Fibroblast of lung (primary cell): ENCODE measurements at regions not wholly inside any gene's neighbourhood (a gene's known extent, or its start where the extent isn't known, plus 50 kb on each side); places are given as distances from the start of the nearest gene placed in this dataset.

Source experiments
- EZH2 ChIP-seq: IDR thresholded peaks from 2 replicates; pipeline ENCODE4 v1.5.1; 2012; ENCODE audit warnings: low read length, control low read depth, mild to moderate bottlenecking; ENCODE audit errors: missing control alignments
- TF ChIP-seq, protein P1 (sequence below), 2 donors: IDR thresholded peaks in 1 of 2; conservative IDR thresholded peaks in 1 of 2; 1 replicate in 1 of 2; 2 replicates in 1 of 2; pipeline ENCODE4 v1.5.1; 2011 to 2012; ENCODE audit warnings: low read length in 2 of 2, control low read depth in 1 of 2, inconsistent platforms in 1 of 2, low read depth in 1 of 2, mild to moderate bottlenecking in 1 of 2

DNA sequence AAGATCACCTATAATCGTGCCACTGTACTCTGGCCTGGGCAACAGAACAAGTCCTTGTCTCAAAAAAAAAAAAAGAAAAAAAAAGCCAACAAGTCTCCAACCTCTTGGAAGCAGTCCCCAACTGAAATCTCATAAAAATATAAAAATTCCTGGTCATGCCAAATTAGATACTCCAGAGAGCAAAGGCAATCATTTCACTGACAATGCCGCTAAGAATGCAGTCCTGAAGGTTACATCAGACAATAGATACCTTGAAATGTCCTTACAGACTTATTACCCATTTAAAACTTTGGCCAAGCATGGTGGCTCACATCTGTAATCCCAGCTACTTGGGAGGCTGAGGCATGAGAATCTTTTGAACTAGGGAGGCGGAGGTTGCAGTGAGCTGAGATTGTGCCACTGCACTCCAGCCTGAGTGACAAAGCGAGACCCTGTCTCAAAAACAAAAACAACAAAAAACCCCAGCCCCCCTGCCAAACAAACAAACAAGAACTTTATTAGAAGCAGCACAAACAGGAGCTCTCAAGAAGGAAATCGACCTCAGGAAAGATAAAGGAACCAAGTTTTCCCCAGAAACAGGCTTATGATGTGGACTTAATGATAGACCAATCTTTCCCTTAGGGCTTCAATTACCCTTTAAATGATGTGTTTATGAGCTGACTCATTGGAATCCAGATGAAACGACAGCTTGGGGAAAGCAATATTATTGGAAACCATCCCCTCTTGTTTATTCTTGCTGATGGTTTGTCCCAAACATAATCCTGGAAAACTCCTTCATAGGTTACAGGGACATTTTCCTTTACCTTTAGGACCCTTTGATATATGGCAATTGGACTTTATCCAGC, 53.1 kb upstream of the XCR1 start:
- TF ChIP-seq, protein P1, sequence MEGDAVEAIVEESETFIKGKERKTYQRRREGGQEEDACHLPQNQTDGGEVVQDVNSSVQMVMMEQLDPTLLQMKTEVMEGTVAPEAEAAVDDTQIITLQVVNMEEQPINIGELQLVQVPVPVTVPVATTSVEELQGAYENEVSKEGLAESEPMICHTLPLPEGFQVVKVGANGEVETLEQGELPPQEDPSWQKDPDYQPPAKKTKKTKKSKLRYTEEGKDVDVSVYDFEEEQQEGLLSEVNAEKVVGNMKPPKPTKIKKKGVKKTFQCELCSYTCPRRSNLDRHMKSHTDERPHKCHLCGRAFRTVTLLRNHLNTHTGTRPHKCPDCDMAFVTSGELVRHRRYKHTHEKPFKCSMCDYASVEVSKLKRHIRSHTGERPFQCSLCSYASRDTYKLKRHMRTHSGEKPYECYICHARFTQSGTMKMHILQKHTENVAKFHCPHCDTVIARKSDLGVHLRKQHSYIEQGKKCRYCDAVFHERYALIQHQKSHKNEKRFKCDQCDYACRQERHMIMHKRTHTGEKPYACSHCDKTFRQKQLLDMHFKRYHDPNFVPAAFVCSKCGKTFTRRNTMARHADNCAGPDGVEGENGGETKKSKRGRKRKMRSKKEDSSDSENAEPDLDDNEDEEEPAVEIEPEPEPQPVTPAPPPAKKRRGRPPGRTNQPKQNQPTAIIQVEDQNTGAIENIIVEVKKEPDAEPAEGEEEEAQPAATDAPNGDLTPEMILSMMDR (conservative IDR thresholded peaks at IDR 0.05 in 1 of 2, IDR thresholded peaks at IDR 0.05 in 1 of 2; ENCODE audit: low read depth in 1 of 2, low read length in 2 of 2), result no peak
- TF ChIP-seq EZH2, result no peak
